ENCODE measurements at regions not wholly inside any gene's neighbourhood (a gene's known extent, or its start where the extent isn't known, plus 50 kb on each side); places are given as distances from the start of the nearest gene placed in this dataset.
A peak's percentile ranks its signal among the peaks of the same experiment; 100 is the strongest.

DNA sequence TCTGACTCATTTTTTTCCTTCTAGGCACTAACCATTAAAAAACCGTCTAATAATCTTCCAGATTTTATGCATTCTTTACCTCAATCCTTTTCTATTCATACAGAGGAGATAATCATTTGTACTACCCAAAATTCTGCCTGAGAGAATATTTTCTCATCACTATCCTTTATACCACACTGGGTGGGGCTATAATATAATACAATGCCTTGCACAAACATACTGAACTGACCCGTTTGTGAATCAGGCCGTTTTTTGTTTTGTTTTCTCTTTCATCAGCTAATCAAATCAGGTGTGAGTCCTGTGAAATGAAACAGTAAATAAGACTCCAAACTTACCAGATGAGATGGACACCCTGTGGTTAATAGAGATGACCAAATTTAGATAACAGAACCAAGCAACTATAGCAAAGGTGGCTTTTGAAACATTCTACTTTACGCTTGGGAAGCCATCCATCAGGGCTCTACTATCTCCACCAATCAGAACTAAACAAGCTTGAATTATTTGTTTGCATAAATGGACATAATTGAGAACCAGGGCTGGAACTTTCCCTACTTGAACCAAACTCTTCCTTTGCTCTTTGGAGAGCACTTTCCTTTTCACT, 573.0 kb downstream of the GABRG1 start:
- TF ChIP-seq, protein P1, sequence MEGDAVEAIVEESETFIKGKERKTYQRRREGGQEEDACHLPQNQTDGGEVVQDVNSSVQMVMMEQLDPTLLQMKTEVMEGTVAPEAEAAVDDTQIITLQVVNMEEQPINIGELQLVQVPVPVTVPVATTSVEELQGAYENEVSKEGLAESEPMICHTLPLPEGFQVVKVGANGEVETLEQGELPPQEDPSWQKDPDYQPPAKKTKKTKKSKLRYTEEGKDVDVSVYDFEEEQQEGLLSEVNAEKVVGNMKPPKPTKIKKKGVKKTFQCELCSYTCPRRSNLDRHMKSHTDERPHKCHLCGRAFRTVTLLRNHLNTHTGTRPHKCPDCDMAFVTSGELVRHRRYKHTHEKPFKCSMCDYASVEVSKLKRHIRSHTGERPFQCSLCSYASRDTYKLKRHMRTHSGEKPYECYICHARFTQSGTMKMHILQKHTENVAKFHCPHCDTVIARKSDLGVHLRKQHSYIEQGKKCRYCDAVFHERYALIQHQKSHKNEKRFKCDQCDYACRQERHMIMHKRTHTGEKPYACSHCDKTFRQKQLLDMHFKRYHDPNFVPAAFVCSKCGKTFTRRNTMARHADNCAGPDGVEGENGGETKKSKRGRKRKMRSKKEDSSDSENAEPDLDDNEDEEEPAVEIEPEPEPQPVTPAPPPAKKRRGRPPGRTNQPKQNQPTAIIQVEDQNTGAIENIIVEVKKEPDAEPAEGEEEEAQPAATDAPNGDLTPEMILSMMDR (IDR thresholded peaks at IDR 0.05): peak in 2 of 5 experiments; percentile 21 to 25
- no peak for TF ChIP-seq POLR2A (IDR thresholded peaks at IDR 0.05)
